Uterus (tissue), 2 donors: ENCODE measurements at regions not wholly inside any gene's neighbourhood (a gene's known extent, or its start where the extent isn't known, plus 50 kb on each side); places are given as distances from the start of the nearest gene placed in this dataset.

Experiments
- POLR2A ChIP-seq, 2 donors: fragments of 450-650 bp; IDR thresholded peaks; one replicate each; pipeline ENCODE4 v1.6.1; 2016; ENCODE audit warnings: antibody characterized with exemption in 2 of 2, mild to moderate bottlenecking in 1 of 2, moderate library complexity in 1 of 2
- TF ChIP-seq, protein P1 (sequence below), 4 experiments: fragments of 200-600 bp in 2 of 4; fragments of 450-650 bp in 2 of 4; sonication (generic) in 2 of 4; IDR thresholded peaks; one replicate each; pipeline ENCODE4 v1.5.1; 2016 to 2019; ENCODE audit warnings: antibody characterized with exemption in 4 of 4, mild to moderate bottlenecking in 2 of 4, moderate library complexity in 1 of 4

DNA sequence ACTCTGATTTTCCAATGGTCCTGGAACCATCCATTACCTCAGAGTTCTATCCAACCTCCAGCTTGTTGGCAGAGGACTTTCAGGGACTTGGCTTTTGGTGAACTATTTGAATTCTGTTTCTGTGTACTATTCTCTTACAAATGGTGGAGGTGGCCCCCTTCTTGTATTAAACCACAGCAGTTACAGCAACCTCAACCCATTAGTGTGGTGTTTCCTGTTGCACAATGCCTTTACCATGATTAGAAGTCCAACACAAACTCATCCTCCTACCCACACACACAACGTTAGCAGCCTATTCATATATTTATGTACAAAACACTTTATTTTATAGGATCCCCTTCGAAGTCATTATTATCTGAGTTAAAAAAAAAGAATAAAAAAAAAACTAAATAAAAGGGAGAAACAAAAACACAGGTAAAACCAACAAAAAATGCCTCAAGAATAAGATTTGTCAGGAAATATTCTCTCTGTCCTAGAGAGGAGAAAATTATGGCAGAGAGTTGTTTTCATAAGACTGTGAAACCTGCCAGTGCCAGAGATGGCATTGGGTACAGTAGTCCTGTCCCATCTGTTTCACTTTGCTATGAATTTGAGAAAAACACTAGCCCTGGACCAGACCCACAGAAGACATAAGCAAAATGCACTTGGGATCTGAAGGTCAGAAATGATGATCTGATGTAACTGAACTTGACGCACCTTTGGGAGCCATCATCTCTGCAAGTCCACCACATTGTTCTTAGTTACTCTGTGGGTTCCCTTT is 1896.0 kb upstream of the PIK3C3 start:
- TF ChIP-seq, protein P1, sequence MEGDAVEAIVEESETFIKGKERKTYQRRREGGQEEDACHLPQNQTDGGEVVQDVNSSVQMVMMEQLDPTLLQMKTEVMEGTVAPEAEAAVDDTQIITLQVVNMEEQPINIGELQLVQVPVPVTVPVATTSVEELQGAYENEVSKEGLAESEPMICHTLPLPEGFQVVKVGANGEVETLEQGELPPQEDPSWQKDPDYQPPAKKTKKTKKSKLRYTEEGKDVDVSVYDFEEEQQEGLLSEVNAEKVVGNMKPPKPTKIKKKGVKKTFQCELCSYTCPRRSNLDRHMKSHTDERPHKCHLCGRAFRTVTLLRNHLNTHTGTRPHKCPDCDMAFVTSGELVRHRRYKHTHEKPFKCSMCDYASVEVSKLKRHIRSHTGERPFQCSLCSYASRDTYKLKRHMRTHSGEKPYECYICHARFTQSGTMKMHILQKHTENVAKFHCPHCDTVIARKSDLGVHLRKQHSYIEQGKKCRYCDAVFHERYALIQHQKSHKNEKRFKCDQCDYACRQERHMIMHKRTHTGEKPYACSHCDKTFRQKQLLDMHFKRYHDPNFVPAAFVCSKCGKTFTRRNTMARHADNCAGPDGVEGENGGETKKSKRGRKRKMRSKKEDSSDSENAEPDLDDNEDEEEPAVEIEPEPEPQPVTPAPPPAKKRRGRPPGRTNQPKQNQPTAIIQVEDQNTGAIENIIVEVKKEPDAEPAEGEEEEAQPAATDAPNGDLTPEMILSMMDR (IDR thresholded peaks at IDR 0.05) = no peak
- TF ChIP-seq POLR2A (IDR thresholded peaks at IDR 0.05) = no peak
